AG08395 (cell line): ENCODE measurements at regions not wholly inside any gene's neighbourhood (a gene's known extent, or its start where the extent isn't known, plus 50 kb on each side); places are given as distances from the start of the nearest gene placed in this dataset.
A peak's percentile ranks its signal among the peaks of the same experiment; 100 is the strongest.

ENCODE experiments used
- DNase-seq: peaks from one replicate; pipeline ENCODE4 v3.0.0; 2012; ENCODE audit warnings: mixed read lengths, low spot score

- peak; percentile 14 for DNase-seq
These were observed 165.3 kb downstream of the RNF152 start for GRCh38 chr18:61727241-61728193.

- DNase-seq = no peak
These were observed 168.3 kb downstream of the RNF152 start for GRCh38 chr18:61724532-61724931.

- DNase-seq = no peak
These were observed 170.6 kb downstream of the RNF152 start for GRCh38 chr18:61722247-61722646.

- DNase-seq = no peak
These were observed 172.3 kb downstream of the RNF152 start for GRCh38 chr18:61720496-61720895.

DNA sequence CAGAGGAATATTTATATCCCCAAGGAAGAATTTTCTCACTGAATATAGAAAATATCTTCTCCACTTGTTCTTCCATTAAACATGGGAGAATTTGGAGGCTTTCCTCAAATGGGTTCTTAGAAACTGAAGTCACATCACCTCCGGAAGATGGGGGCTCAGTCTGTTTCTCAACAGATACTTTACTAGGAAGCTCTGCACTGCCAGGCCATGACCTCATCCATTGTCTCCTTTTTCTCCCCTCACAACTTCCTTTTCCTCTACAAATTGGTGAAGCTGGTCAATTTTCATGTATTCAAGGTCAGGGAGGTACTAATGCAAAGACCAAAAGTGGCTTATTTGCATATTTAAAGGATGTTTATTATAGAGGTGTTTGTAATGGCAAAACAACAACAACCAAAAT, 173.1 kb downstream of the RNF152 start:
- no peak for DNase-seq

DNA sequence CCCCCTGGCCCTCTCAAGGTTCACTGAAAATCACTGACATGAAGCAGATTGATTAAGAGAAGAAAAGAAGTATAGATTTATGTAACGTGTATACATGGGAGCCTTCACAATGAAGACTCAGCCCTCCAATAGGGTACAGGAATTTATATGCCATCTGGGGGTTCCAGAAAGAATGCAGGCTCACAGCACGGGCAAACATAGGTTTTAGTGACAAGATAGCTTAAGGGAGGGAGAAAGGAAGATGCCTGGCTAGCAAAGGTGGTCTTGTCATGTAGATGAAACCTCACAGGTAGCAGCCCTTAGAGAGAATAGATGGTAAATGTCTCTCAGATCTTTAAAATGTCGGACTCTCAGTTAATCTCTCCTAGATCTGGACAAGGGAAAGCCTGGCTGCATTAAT, 173.9 kb downstream of the RNF152 start:
- DNase-seq = no peak

DNA sequence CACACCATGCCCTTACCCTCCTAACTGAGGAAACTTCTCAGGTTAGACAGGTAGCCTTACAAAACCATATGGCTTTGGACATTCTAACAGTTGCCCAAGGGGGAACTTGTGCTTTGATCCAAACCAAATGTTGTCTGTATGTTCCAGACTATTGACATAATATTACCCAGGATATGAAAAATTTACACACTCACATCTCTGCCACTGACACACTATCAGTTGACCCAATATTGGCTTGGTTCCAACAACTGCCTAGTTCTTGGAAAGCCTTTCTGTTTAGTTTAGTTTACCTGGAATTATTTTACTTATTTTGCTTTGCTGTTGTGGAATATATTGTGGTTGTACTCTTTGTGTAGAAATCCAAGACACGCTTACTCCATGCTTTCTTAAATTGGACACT, 178.4 kb downstream of the RNF152 start:
- no peak for DNase-seq

GRCh38 chr18:61713502-61713901, 179.3 kb downstream of the RNF152 start:
- no peak for DNase-seq

GRCh38 chr18:61710082-61710620, 182.7 kb downstream of the RNF152 start:
- no peak for DNase-seq

- no peak for DNase-seq
These were observed 186.4 kb downstream of the RNF152 start for GRCh38 chr18:61706276-61706915.

- DNase-seq = peak; percentile 31
These were observed 189.3 kb downstream of the RNF152 start for GRCh38 chr18:61703508-61703907.

- DNase-seq = peak; percentile 61
These were observed 190.8 kb downstream of the RNF152 start for GRCh38 chr18:61702007-61702406.

DNA sequence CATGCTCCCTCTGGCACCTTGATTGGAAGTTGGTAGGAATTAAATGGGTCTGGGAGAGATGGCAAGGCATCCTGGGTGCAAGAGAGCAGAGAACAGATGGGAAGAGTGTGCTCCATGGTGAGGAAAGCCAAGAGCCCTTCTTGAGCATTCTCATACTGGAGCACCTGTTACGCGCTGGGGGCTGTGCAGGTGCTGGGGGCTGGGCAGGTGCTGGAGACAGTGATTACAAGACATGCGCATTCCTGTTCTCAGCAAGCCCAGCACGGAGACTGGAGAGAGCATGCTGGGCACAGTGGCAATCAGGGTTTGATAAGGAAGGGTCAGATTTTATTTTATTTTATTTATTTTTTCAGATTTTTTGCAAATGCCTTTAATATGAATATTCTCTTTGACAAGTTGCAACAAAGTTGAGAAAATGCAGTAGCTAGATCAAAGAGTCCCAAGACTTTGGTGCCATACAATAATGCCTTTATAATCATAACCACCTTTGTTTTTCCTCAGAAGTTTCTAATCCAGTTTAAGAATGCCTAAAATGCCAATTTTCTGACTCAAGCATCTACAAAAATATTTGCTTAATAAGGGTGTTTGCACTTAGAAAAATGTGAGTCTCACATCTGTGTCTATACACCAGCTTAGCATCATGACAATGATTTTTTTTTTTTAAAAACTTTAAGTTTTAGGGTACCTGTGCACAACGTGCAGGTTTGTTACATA, 193.3 kb downstream of the RNF152 start:
- DNase-seq = no peak

- no peak for DNase-seq
These were observed 195.4 kb downstream of the RNF152 start for GRCh38 chr18:61697306-61697909.

DNA sequence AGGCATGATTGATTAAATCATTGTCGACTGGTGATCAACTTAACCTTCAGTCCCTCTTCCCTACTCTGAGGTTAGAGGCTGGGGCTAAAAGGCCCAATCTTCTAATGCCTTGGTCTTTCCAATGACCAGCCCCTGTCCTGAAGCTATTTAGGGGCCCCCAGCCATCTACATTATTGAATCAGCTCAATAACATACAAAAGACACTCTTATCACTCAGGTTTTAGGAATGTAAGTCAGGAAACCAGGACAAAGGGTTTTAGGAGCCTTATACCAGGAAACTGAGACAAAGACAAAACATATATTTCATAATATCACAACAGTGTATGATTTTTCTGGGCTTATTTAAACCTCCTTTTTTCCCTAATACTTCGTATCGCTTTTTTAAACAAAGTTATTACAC, 198.6 kb downstream of the RNF152 start:
- DNase-seq = no peak

DNA sequence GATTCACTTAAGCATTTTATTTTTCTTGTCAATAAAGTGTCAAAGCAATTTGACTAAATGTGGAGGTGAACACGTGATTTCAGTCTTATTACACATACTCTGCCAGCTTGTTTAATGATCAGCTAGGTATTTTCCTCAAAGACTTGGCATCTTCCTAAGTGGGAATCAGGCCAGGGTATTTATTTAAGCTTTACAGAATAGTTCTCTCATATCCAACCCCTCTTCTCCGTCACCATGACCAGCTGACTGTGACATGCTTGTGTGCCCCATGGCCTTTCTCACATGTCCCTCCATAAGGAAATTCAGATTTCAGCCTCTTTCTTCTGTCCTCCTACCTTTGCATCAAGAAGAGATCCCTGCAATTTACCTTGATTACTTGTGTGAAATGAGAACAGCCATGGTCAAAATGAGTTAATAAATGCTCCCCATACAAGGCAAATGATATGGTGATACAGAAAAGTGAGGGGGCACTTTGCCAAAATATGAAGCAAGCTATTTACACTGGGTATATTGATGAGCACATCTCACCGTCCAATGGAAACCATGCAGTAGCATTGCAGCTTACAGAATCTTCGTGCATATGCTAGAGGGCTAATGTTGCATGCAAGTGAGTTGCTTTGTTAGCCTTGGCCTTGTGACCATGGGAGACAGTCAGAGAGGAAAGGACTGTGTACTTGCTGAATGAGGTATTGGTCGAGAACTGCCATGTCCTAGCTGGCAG, 202.2 kb downstream of the RNF152 start:
- no peak for DNase-seq

DNA sequence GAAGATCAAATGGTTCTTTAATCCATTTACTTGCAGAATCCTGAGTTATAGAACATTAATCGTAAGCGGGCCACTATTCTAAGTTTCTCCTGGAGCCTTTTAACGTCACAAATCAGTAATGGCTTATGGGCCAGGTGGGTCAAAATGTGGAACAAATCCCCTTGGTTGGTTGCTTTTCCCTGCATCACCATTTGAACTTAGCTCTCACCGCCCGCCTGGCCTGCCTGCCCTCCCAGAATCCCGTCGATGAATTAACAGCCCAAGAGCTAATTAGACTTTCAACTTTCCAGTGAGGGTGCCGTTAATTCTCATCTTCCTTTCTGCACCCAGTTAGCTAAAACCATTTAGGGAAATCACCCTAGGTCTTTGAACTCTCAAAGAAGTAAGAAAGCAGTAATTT, 205.5 kb downstream of the RNF152 start:
- no peak for DNase-seq

DNA sequence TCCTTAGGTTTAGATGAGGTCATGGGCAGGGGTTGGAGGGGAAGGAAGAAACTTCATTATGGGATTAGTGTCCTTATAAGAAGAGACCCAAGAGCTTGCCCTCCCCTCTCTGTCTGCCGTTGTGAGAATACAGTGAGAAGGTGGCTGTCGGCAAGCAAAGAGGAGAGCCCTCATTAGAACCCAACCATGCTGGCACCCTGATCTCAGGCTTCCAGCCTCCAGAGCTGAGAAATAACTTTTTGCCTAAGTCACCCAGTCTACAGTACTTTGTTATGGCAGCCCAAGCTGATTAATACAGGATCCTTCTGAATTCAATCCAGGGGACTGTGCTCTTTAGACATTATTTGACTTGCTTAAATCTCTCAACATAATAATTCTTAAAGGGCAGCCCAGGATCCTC, 209.0 kb downstream of the RNF152 start:
- no peak for DNase-seq

- DNase-seq = no peak
These were observed 211.7 kb downstream of the RNF152 start for GRCh38 chr18:61681065-61681464.

GRCh38 chr18:61679836-61680235, 213.0 kb downstream of the RNF152 start:
- DNase-seq = no peak

DNA sequence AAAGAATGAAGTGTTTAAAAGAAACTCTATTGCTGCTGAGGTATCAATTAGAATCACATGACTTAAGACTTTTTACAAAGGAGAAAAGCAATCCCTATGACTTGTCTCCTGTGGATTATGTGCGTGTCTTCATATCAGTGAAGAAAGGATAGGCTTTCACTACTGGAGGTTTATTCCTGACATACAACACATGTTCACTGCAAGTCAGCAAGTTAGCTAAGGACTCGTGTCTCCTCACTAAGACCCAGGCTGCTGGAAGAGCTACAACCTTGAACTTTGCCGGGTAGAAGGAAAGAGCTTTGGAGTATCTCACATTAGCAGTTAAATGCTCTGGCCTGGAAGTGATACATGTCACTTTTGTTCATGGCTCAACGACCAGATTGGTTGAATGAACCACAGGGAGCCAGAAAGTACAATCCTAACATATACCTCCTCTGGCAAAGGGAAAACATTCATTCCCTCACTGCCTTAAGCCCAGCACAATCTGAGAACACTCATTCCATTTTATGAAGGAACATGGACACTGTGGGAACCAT, 215.3 kb downstream of the RNF152 start:
- DNase-seq = no peak
